GM19043 (cell line): ENCODE measurements at regions not wholly inside any gene's neighbourhood (a gene's known extent, or its start where the extent isn't known, plus 50 kb on each side); places are given as distances from the start of the nearest gene placed in this dataset.
"Not testable (repeated sequence)": the region's sequence is repeated elsewhere in the genome, so short reads cannot be mapped to it uniquely, and the experiment has no call there.

ENCODE experiments used
- ATAC-seq: cut with Tn5 transposase; IDR thresholded peaks from one replicate; pipeline ENCODE4 v1.9.1; 2021; ENCODE audit warnings: low read depth; ENCODE audit not compliant: unreplicated experiment

DNA sequence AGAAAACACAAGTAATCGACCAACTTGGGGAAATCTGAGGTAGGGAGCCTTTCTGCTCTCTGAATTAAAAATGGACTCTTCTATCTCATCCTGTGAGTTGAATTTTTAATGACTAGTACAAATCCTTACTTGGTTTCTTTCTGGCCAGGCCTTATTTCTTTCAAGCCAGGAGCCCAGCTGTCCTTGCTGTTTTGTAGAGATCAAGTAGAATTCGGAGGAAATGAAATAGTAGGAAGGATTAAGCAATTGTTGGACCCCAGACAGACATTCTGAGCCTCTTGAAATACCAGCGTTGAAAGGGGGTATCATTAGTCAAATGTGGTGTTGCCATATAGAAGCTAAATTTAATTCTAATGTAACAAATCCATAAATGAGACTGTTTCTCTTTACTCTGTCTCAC lies 53.7 kb upstream of the SMIM15 start:
- ATAC-seq = no peak

- ATAC-seq = no peak
Observed at GRCh38 chr5:61216741-61217140, 54.5 kb upstream of the SMIM15 start.

DNA sequence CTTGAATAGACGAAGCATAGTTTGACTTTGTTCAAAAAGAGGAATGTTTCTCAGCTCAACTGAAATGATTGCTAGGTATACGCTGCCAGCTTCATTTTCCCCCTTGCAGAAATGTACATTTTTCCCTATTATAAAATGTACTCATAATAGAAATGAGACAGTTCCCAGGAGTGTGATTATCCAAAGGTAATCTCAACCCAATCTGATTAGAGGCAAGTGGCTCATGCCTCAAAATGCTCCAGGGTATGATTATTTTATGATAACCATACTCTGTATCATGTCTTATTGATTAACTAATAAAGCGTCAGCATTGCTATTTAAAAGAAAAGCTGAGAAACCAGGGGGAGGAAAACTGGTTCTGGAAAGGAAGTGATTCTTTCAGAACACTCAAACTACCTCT lies 54.9 kb upstream of the SMIM15 start:
- ATAC-seq = no peak

GRCh38 chr5:61228229-61228628 lies 66.0 kb upstream of the SMIM15 start:
- no peak for ATAC-seq

DNA sequence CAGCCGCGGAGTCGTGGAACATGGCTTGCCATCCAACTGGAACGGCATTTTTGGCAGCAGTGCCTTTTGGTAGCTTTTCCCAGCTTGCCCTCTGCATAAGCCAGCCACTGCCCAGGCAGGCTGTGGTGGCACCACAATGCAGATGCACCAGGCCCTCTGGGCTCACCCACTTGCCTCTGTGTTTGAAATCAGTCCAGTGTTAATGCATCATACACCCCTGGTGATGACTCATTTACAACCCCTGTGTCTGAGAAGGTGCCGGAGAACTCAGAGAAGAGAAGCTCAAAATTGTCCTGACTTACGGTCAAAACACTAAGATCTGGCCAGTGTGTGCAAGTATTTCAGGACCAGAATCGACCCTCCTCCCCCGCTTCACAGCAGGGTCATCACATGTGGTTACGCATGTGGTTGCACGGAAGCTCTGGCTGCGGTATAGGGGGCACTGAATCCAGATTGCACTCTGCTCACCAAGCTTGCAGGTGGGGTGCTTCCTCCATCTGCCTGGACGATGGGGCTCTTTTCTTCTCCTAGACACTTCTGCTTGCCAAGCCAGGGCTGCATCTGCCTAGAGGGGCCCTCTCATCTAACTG lies 66.5 kb upstream of the SMIM15 start:
- ATAC-seq = no peak

- no peak for ATAC-seq
Observed at GRCh38 chr5:61229416-61229815, 67.1 kb upstream of the SMIM15 start.

DNA sequence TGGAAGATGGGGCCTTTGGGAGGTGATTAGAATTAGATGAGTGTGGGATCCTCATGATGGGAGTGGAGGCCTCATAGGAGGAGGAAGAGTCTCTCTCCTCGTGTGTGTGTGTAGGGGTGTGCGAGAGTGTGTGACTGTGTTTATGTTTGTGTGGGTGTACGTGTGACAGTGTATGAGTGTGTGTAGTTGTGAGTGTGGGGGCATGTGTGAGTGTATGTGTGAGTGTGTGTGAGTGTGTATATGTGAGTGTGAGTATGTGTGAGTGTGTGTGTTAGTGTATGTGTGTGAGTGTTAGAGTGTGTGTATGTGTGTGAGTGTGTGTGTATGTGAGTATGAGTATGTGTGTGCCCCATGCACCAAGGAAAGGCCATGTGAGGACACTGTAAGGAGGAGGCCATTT lies 68.2 kb upstream of the SMIM15 start:
- no peak for ATAC-seq

DNA sequence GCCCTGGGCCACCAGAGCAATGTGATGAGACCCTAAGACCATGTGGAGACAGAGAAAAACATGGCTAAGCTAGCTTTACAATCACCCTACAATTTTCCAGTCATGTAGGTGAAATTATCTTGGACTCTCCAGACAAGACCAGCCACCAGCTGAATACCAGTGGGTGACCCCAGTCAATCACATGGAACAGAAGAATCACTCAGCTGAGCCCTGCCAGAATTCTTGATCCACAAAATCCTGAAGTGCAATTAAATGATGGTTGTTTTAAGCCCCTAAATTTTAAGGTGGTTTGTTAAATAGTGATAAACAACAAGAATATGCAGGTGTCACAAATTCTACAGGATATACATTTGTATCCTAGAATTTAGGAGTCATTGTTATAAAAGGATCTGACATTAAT lies 69.5 kb upstream of the SMIM15 start:
- ATAC-seq = no peak

GRCh38 chr5:61232490-61233050 lies 70.3 kb upstream of the SMIM15 start:
- no peak for ATAC-seq

DNA sequence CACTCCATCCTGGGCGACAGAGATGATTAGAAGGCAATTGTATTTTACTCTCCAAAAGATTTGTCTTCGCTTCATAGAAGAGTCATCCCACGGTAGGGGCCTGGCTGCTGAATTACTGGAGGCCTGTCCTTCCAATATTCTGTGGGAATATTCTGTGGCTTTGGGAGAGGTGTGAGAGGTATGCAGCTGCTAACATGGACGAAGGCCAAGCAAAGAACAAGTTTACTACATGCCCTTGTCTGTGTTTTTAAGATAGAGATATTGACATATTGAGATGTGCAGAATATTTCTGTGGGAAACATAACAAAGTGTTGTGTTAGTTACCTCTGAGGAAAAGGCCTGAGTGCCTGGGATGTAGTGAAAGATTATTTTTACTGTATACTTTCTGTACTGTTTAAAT lies 71.8 kb upstream of the SMIM15 start:
- ATAC-seq = no peak

DNA sequence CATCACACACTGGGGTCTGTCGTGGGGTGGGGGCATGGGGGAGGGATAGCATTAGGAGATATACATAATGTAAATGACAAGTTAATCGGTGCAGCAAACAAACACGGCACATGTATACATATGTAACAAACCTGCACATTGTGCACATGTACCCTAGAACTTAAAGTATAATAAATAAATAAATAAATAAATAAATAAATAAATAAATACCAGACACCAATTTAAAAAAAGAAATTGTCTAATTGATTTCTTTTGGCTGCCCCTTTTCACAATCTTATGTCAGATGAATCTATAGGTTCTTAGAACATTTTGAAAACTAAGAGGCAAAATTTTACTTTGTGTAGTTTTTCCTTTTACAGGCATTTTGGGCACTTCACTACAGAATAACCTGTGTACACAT lies 74.4 kb upstream of the SMIM15 start:
- not testable (repeated sequence) for ATAC-seq

DNA sequence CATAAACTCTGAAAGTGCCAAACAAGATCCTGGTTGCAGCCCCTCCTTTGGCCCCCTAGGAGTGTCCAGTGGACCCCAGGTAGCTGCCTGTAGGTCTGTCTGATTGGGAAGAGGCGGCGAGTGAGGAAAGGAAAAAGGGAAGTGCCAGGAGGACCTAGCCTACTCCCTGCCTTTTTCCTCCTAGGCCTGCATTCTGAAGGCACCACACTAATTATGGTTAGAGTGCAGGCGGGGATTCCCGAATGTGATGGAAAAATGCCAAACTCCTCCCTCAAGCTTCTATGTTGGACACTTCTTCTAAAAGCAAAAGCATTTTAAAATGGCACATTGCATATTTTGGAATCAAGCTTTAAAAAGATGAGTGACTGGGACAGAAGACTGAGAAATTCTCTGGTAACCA lies 83.2 kb upstream of the SMIM15 start:
- ATAC-seq = no peak

DNA sequence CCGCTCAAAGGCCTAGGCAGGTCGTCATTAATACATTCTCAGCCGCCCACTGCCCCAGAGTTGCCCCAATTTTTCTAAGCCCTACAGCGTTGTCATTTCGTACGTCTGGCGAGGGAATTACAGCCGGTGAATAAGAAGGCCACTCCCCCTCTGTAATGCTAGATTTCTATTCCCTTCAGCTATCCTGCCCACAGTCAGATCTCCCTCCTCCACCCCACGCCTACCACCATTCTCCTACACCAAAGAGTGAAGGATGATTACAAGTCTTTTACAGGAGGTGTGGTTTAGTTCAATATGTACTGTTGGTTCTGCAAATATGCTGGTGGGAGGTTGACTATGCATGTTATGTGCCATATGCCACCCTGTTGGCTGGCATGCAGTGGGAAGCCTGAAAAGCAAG lies 83.7 kb upstream of the SMIM15 start:
- ATAC-seq = no peak

DNA sequence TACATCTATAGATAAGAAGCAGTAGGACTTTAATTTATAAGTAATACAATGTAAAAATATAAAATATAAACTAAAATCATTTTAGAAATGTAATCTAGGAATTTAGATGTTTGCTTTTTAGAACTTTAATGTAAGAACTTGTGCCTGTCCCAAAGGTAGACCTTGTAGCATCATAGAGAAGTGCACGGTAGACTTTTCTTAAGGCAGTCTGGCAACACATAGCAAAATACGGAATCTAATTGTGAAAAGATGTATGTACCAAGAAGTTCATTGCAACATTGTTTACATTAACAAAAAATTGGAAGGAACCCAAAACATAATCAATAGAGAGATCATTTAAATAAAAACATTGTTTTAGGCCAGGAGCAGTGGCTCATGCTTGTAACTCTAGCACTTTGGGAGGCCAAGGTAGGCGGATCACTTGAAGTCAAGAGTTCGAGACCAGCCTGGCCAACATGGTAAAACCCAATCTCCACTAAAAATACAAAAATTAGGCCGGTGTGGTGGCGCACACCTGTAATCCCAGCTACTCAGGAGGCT lies 84.6 kb upstream of the SMIM15 start:
- ATAC-seq = no peak

GRCh38 chr5:61251874-61252642 lies 80.0 kb upstream of the ZSWIM6 start:
- no peak for ATAC-seq

DNA sequence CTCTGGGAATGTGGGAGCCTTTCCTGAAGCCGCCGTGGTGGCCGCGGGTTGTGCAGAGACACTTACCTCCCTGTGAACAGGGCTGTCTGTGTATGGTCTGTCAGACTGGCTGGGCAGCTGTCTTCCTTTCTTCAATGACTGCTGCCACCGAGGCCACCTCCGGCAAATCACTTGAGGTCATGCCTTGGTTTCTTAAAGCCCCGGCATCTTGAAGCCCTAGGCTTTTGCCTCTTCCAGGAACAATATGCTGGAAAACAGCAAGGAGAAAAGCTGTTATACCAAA lies 79.5 kb upstream of the ZSWIM6 start:
- no peak for ATAC-seq

- no peak for ATAC-seq
Observed at GRCh38 chr5:61253547-61253946, 78.5 kb upstream of the ZSWIM6 start.

DNA sequence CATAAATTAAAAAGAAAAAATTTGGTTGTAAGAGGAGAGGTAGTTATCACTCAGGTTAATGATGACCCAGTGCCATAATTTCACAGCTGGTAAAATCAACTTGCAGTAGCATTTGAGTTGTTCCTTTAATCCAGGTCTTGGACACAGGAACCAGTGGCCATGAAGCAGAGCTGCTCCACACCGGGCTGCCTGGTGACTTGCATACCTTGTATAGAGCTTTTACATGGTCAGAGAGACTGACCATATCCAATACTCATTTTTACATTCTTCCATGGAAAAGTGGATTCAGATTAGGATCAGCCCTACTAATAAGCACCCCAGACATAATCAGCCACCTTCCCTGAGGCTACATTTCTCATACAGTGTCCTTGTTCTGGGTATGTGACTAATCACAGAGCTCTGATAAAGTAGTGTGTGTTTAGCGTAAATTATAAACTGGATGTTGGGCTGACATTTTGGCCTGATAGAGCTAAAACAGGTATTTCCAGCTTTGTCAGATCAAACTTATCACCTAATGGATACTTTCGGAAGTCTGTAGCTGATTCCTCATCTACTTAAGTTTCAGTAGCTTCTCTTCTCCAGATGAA lies 77.0 kb upstream of the ZSWIM6 start:
- ATAC-seq = no peak

DNA sequence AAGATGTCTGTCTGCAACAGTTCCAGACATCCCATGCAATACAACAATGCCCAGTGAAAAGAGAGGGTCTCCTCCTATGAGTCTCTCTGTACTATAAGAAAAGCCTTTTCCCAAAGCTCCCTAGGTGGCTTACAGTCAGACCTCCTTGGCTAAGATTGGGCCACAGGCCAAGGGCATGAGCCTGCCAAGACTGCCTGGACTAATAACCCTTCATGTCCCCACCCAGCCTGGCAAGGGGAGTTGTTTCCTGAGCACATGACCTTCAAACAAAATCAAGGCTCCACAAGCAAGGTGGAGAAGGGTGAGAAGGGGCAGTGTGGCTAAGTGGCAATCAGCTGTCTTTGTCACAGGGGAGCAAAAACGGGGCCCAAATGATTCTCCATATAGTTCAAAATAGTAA lies 75.6 kb upstream of the ZSWIM6 start:
- no peak for ATAC-seq

DNA sequence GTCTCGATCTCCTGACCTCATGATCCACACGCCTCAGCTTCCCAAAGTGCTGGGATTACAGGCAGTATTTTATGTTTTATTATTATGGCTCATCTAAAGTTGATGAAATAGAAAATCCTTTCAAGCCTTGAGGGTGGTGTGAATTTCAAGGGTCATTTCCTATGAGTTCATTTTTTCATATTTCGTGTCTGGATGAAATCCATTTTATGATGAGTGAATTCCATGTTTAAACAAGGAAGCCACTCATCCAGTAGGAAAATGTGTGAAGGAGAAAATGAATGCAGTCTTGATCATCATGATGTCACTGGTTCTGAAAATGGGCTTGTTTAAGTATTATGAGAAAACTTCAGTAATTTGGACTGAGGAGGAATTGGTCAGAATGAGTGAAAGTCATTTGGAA lies 74.6 kb upstream of the ZSWIM6 start:
- no peak for ATAC-seq

DNA sequence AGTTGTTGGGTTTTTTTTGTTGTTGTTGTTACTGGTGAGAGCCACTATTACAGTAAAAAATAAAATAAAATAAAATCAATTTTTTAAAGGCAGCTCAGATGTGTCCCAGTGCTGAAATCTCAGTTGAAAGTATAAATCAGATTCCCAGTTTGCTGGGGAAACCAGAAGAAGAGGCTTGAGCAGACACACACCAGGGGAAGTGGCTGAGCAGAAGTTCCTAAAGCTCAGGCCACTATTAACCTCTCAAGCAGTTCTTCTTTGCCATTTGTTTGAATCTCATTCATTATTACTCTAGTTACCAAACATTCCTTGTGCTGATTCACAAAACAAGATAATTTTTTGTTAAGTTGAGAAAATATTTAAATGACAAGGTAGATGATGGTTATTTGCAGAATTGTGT lies 70.9 kb upstream of the ZSWIM6 start:
- ATAC-seq = no peak

- no peak for ATAC-seq
Observed at GRCh38 chr5:61262080-61262479, 70.0 kb upstream of the ZSWIM6 start.
